Thoracic aorta (tissue), 2 donors: ENCODE measurements at regions not wholly inside any gene's neighbourhood (a gene's known extent, or its start where the extent isn't known, plus 50 kb on each side); places are given as distances from the start of the nearest gene placed in this dataset.

Source experiments
- ATAC-seq: fragments of 150-250 bp; one replicate; pipeline ENCODE4 v1.8.0; 2017; ENCODE audit warnings: low read depth; ENCODE audit not compliant: insufficient number of reproducible peaks, low FRiP score
- DNase-seq: peaks from one replicate; pipeline ENCODE4 v3.0.0-alpha.2; 2020; ENCODE audit warnings: low spot score
- H3K27ac ChIP-seq, 2 donors: fragments of 200-600 bp; sonication (generic); 1 replicate in 1 of 2; 2 replicates in 1 of 2; pipeline ENCODE4 v1.5.1; 2016; ENCODE audit warnings: mild to moderate bottlenecking in 2 of 2, moderate library complexity in 2 of 2
- H3K27me3 ChIP-seq: fragments of 200-600 bp; sonication (generic); replicated peaks from 2 replicates; pipeline ENCODE4 v1.6.0; 2016; ENCODE audit warnings: mild to moderate bottlenecking; ENCODE audit not compliant: insufficient read depth
- H3K36me3 ChIP-seq: fragments of 200-600 bp; sonication (generic); one replicate; pipeline ENCODE4 v1.5.1; 2016
- H3K4me1 ChIP-seq, 2 donors: fragments of 200-600 bp; sonication (generic); 1 replicate in 1 of 2; 2 replicates in 1 of 2; pipeline versions ENCODE4 v1.5.1 to v1.6.0; 2016; ENCODE audit warnings: low read depth in 2 of 2, mild to moderate bottlenecking in 1 of 2; ENCODE audit not compliant: control insufficient read depth in 1 of 2
- H3K4me3 ChIP-seq: fragments of 200-600 bp; sonication (generic); 2 replicates; pipeline ENCODE4 v1.5.1; 2016; ENCODE audit warnings: mild to moderate bottlenecking
- H3K9me3 ChIP-seq: fragments of 200-600 bp; sonication (generic); 2 replicates; pipeline ENCODE4 v1.5.1; 2016
- CTCF ChIP-seq: fragments of 200-600 bp; sonication (generic); IDR thresholded peaks from one replicate; pipeline ENCODE4 v1.5.1; 2019; ENCODE audit warnings: antibody characterized with exemption

GRCh38 chr3:3701949-3702348 lies 97.3 kb upstream of the LRRN1 start:
- Histone ChIP-seq H3K27ac (no peak overlapping the region), H3K9me3 (no peaks in the 10 kb centered on the region), H3K36me3 (no peaks in the 10 kb centered on the region), H3K4me3 (no peak overlapping the region), H3K27me3 (no peaks in the 10 kb centered on the region), H3K4me1 (no peaks in the 10 kb centered on the region)
- no peak for DNase-seq
- ATAC-seq = no peak
- TF ChIP-seq CTCF = no peak

- TF ChIP-seq CTCF = no peak
- H3K9me3 ChIP-seq = no peaks in the 10 kb centered on the region
- H3K4me3 ChIP-seq = no peak overlapping the region
- ATAC-seq = no peak
- no peaks in the 10 kb centered on the region for H3K4me1 ChIP-seq
- H3K27me3 ChIP-seq = no peaks in the 10 kb centered on the region
- H3K36me3 ChIP-seq = no peaks in the 10 kb centered on the region
- no peak overlapping the region for H3K27ac ChIP-seq
- no peak for DNase-seq
Observed at GRCh38 chr3:3699816-3700633, 99.2 kb upstream of the LRRN1 start.

- DNase-seq (no peak), ATAC-seq (no peak)
- Histone ChIP-seq H3K4me3 (no peak overlapping the region), H3K27me3 (no peaks in the 10 kb centered on the region), H3K36me3 (no peaks in the 10 kb centered on the region), H3K9me3 (no peaks in the 10 kb centered on the region), H3K27ac (no peak overlapping the region), H3K4me1 (no peaks in the 10 kb centered on the region)
- no peak for TF ChIP-seq CTCF
Observed at GRCh38 chr3:3699407-3699806, 99.8 kb upstream of the LRRN1 start.

GRCh38 chr3:3696345-3696744 lies 102.9 kb upstream of the LRRN1 start:
- no peak overlapping the region for H3K27ac ChIP-seq
- no peaks in the 10 kb centered on the region for H3K4me1 ChIP-seq
- DNase-seq (no peak), ATAC-seq (no peak)
- H3K4me3 ChIP-seq = no peak overlapping the region
- no peaks in the 10 kb centered on the region for H3K9me3 ChIP-seq
- no peaks in the 10 kb centered on the region for H3K36me3 ChIP-seq
- no peaks in the 10 kb centered on the region for H3K27me3 ChIP-seq
- TF ChIP-seq CTCF = no peak

GRCh38 chr3:3693593-3693992 lies 105.6 kb upstream of the LRRN1 start:
- H3K27ac ChIP-seq = no peak overlapping the region
- TF ChIP-seq CTCF = no peak
- no peak overlapping the region for H3K4me3 ChIP-seq
- H3K36me3 ChIP-seq = no peaks in the 10 kb centered on the region
- ATAC-seq = no peak
- no peaks in the 10 kb centered on the region for H3K4me1 ChIP-seq
- no peak for DNase-seq
- no peaks in the 10 kb centered on the region for H3K27me3 ChIP-seq
- no peaks in the 10 kb centered on the region for H3K9me3 ChIP-seq
